ENCODE measurements at regions not wholly inside any gene's neighbourhood (a gene's known extent, or its start where the extent isn't known, plus 50 kb on each side); places are given as distances from the start of the nearest gene placed in this dataset.
"Not testable (repeated sequence)": the region's sequence is repeated elsewhere in the genome, so short reads cannot be mapped to it uniquely, and the experiment has no call there.

GRCh38 chr13:82147526-82147925 is 1734.7 kb downstream of the SLITRK1 start:
- no peak for DNase-seq

- DNase-seq: no peak
Measured at GRCh38 chr13:82136880-82137279, 1745.4 kb downstream of the SLITRK1 start.

DNA sequence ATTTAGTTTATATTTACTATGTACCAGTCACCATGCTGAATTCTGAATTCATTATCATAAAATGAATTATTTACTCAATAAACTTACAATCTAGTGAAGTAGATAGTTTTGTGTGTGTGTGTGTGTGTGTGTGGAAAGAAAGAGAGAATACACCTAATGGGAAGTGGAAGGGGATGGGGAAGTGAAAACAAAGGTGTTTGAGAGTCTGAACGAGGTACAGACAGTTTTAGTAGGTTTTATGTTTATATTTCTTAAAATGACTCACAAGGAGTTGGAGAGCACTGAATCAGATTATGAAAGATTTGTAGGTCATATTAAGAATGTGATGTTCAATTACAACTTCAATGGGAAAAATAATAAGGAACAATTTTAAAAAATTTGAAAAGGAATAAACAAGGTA is 1753.0 kb downstream of the SLITRK1 start:
- DNase-seq: no peak

DNA sequence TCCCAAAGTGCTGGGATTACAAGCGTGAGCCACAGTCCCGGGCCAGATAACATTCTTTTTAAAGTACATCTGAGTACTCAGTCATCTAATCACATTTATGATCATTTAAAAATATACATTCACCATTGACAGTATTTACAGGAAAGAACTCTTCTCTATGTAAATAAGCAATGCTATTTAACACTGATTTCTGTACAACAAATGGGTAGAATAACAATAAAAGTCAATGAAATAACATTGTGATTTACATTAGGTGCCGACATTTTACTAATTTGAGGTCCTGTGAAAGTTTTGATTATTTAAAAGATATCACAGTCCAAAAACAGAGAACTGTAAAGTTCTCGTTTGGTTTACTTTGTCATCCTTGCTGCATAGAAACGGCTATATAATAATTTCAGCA is 1763.7 kb downstream of the SLITRK1 start:
- DNase-seq: no peak

GRCh38 chr13:82116422-82116989 is 1765.8 kb downstream of the SLITRK1 start:
- no peak for DNase-seq

GRCh38 chr13:82115391-82115790 is 1766.9 kb downstream of the SLITRK1 start:
- no peak for DNase-seq

- no peak for DNase-seq
Measured at GRCh38 chr13:82096256-82096655, 1755.3 kb upstream of the SPRY2 start.

- no peak for DNase-seq
Measured at GRCh38 chr13:82092312-82092711, 1751.4 kb upstream of the SPRY2 start.

- no peak for DNase-seq
Measured at GRCh38 chr13:82088781-82089180, 1747.9 kb upstream of the SPRY2 start.

GRCh38 chr13:82076496-82076895 is 1735.6 kb upstream of the SPRY2 start:
- no peak for DNase-seq

- DNase-seq: no peak
Measured at GRCh38 chr13:82070416-82070815, 1729.5 kb upstream of the SPRY2 start.

DNA sequence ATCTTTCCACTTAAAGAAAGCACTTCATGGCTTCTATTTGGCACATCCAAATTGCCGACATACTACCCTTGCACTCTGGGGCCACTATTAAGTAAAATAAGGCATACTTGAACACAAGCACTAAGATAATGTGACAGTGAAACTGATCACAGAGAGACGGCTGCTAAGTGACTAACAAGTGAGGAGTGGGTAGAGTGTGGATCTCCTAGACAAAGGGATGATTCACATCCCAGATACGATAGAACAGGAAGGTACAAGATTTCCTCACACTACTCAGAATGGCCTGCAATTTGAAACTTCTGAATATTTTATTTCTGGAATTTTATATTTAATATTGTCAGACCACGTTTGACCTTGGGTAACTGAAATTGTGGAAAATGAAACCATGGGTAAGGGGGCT is 1721.8 kb upstream of the SPRY2 start:
- DNase-seq: no peak

GRCh38 chr13:82058364-82058763 is 1717.4 kb upstream of the SPRY2 start:
- no peak for DNase-seq

GRCh38 chr13:82045316-82045715 is 1704.4 kb upstream of the SPRY2 start:
- DNase-seq: not testable (repeated sequence)

DNA sequence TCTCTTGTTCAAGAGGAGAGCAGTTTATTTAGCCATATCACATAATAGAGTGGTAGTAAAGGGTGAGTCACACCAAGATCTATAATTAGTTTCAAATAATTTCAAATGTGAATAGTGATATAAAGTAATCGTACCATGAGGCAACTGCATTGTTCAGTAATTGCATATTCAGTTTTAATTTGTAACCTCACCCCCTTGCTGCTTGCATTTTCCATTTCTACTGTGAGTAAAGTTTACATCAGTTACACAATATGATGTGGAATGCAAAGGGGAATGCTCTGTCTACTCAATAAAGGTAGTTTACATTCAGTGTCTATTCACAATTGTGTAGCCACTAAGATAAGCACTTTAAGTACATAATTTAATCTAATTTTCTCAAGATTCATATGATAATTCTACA is 1695.7 kb upstream of the SPRY2 start:
- no peak for DNase-seq

- DNase-seq: no peak
Measured at GRCh38 chr13:82011355-82011754, 1670.4 kb upstream of the SPRY2 start.

DNA sequence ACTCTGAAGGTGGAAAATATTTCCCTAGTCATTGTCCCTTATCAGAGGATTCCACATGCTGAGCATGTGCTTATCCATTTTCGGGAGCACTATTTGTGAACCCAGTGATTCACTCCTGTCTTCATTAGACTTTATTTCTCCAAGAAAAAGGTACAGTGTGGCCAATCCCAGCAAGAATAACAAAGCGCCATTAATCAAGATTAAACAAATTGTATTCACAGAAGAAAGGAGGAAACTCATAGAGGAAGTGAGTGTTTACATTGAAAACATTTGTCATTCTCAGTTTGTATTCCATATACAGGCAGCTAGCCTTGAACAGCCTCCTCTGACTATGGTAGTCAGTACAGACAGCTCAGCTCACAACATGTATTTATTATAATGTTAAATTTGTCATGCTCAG is 1669.9 kb upstream of the SPRY2 start:
- no peak for DNase-seq

DNA sequence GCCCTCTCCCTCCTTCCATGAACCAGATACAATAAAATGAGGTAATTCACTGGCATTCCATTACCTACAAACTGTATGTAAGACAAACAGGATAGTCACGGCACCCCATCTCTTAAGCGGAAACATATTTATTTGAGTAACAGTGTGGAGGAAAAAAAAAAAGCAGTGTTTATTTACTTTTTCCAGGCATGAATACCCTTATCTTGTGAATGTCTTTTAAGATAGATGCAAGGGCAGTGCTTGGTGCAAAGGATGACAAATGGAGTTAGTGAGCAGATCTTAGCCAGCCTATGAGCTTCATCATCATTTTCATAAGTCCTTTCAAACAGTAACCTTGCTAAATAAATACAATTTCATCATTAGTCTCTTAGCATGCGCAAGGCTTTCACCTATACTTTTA is 1661.8 kb upstream of the SPRY2 start:
- no peak for DNase-seq

GRCh38 chr13:81995316-81995715 is 1654.4 kb upstream of the SPRY2 start:
- DNase-seq: no peak

GRCh38 chr13:81990652-81991051 is 1649.7 kb upstream of the SPRY2 start:
- no peak for DNase-seq

DNA sequence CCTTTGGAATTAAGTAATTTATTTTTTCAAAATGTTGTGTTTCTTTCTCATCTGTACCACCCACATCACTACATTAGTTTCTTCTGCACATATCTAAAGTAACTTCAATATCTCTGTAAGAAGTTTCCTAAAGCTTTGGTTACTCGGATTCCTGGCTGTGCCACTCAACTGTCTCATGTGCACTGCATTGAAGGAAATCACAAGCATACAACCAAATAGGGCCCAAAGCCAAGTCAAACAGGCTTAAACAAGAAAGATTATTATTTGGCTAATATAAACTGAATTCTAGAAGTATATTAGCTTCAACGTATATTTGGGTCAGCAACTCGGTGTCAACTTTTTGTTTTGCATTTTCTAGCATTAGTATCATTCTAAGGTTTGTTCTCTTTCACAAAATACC is 1647.6 kb upstream of the SPRY2 start:
- DNase-seq: no peak

GRCh38 chr13:81987677-81988357 is 1646.9 kb upstream of the SPRY2 start:
- DNase-seq: no peak

GRCh38 chr13:81987159-81987558 is 1646.2 kb upstream of the SPRY2 start:
- no peak for DNase-seq

DNA sequence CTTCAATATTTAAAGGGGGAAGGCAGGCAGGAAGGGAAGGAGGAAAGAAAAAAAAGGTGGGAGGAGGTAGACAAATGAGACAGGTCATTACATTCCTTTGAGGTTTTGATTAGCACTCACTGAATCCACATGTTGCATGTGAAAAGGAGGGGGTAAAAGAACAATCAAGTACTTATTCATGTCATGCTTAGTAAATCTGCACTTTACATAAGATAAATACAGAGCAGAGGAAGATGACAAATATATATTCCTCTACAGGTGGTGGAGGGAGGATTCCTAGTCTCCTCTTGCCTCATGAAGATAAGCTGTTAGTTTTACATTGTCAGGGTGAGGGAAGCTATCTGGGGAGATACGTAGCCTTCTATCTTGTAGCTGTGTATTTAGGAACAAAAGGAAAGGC is 1645.4 kb upstream of the SPRY2 start:
- no peak for DNase-seq

DNA sequence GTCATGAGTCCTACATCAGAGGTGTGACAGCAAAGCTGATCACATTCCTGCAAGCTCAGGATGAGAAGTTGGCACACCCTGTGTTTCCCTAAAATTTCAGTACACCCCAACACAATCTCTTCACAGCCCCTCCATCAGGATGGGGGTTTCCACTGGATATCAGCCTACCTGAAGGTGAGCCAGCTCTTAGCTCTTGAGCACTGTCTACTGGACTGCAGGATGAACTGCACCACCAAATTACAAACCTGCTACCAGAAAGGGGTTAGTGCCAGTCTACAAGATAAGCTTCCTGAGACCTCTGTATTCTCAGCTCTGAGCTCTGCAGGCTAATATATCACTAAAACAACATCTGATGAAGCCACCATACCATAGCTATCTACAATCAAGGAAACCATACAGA is 1616.2 kb upstream of the SPRY2 start:
- no peak for DNase-seq
